Ovary (tissue), 7 donors: ENCODE measurements at regions not wholly inside any gene's neighbourhood (a gene's known extent, or its start where the extent isn't known, plus 50 kb on each side); places are given as distances from the start of the nearest gene placed in this dataset.

ENCODE experiments used
- DNase-seq, 5 donors: peaks; one replicate each; pipeline ENCODE4 v3.0.0-alpha.2; 2019 to 2020
- H3K27ac ChIP-seq, 2 donors: fragments of 200-600 bp; one replicate each; pipeline versions ENCODE4 v1.5.1 to v1.8.0; 2019 to 2022
- H3K27me3 ChIP-seq: fragments of 200-600 bp; one replicate; pipeline ENCODE4 v1.8.0; 2022
- H3K36me3 ChIP-seq: fragments of 200-600 bp; sonication (generic); one replicate; pipeline ENCODE4 v1.5.1; 2019
- H3K4me1 ChIP-seq: one replicate; pipeline ENCODE4 v1.8.1; 2013; ENCODE audit warnings: mild to moderate bottlenecking, moderate library complexity; ENCODE audit not compliant: insufficient read depth
- H3K4me3 ChIP-seq: fragments of 200-600 bp; sonication (generic); one replicate; pipeline ENCODE4 v1.5.1; 2017
- H3K9me3 ChIP-seq, 2 donors: fragments of 200-600 bp in 1 of 2; sonication (generic) in 1 of 2; one replicate each; pipeline versions ENCODE4 v1.5.1 to v1.8.1; 2013 to 2019; ENCODE audit warnings: mild to moderate bottlenecking in 1 of 2, moderate library complexity in 1 of 2
- CTCF ChIP-seq, 3 donors: fragments of 450-650 bp in 2 of 3; fragments of 200-600 bp in 1 of 3; IDR thresholded peaks; one replicate each; pipeline versions ENCODE4 v1.5.1 to v1.8.0; 2016 to 2022; ENCODE audit warnings: antibody characterized with exemption in 3 of 3, mild to moderate bottlenecking in 1 of 3
- EP300 ChIP-seq: sonication (generic); formaldehyde crosslinking; IDR thresholded peaks from one replicate; pipeline ENCODE4 v1.6.1; 2017; ENCODE audit warnings: antibody characterized with exemption
- POLR2A ChIP-seq: fragments of 450-650 bp; IDR thresholded peaks from one replicate; pipeline ENCODE4 v1.6.1; 2017; ENCODE audit warnings: antibody characterized with exemption, mild to moderate bottlenecking, moderate library complexity
- WGBS, 3 donors: extraction: QIAGEN DNeasy Blood & Tissue Kit in 1 of 3; methylation state at CpG; one replicate each; pipeline versions ENCODE4 v1.1.5 to v1.1.7; 2013 to 2017; 5-methylcytosine and 5-hydroxymethylcytosine counted together
- intact Hi-C, 4 donors: fragments of 100-400 bp; cut with DNase I; formaldehyde crosslinking; loops; one replicate each; pipeline versions ENCODE4 v1.11.0 to v1.15.1; 2022 to 2023
- donor health status: DM: no; HTN: no; CAD: no; lungs with moderate emphysema.
- donor health status: DM: no; HTN: no; CAD: no.
- donor health status: Bipolar disorder and iron deficiency.
- donor health status: DM: no; HTN: no; CAD: no.
- donor health status: DM: yes; HTN: yes; CAD: no.

- H3K4me1 ChIP-seq, result peaks cover 8% of the 10 kb centered on the region
- H3K4me3 ChIP-seq, result no peak overlapping the region
- WGBS, 3 donors, result 81 to 95% (median 90%) methylated on average over 3 of the region's 3 CpGs
- H3K36me3 ChIP-seq, result no peaks in the 10 kb centered on the region
- H3K9me3 ChIP-seq, result no peaks in the 10 kb centered on the region
- TF ChIP-seq CTCF (IDR thresholded peaks at IDR 0.05) (no peak), EP300 (no peak), POLR2A (no peak)
- H3K27me3 ChIP-seq, result no peaks in the 10 kb centered on the region
- no peak for DNase-seq
- intact Hi-C loops, result no loop called here
- H3K27ac ChIP-seq, result no peak overlapping the region
These were observed 57.5 kb downstream of the RPL27A start for GRCh38 chr11:8740129-8740528.

GRCh38 chr11:8744423-8744822 lies 61.8 kb downstream of the RPL27A start:
- DNase-seq, result no peak
- 97 to 100% (median 100%) methylated on average over 1 of the region's 1 CpG for WGBS, 3 donors
- no peak for TF ChIP-seq CTCF (IDR thresholded peaks at IDR 0.05)
- no peak for TF ChIP-seq EP300
- no peak for TF ChIP-seq POLR2A
- H3K27me3 ChIP-seq, result no peaks in the 10 kb centered on the region
- intact Hi-C loops, result no loop called here
- H3K27ac ChIP-seq, result no peak overlapping the region
- H3K36me3 ChIP-seq, result no peaks in the 10 kb centered on the region
- no peak overlapping the region for H3K4me3 ChIP-seq
- no peaks in the 10 kb centered on the region for H3K4me1 ChIP-seq
- H3K9me3 ChIP-seq, result no peaks in the 10 kb centered on the region

GRCh38 chr11:8745431-8746253 lies 63.0 kb downstream of the RPL27A start:
- Histone ChIP-seq H3K27me3 (no peaks in the 10 kb centered on the region), H3K4me3 (no peak overlapping the region), H3K27ac (no peak overlapping the region), H3K9me3 (no peaks in the 10 kb centered on the region), H3K4me1 (no peaks in the 10 kb centered on the region), H3K36me3 (no peaks in the 10 kb centered on the region)
- WGBS, 3 donors, result 72 to 81% (median 76%) methylated on average over 6 of the region's 6 CpGs
- DNase-seq, result no peak
- TF ChIP-seq CTCF (IDR thresholded peaks at IDR 0.05) (no peak), EP300 (no peak), POLR2A (no peak)
- intact Hi-C loops, result no loop called here

DNA sequence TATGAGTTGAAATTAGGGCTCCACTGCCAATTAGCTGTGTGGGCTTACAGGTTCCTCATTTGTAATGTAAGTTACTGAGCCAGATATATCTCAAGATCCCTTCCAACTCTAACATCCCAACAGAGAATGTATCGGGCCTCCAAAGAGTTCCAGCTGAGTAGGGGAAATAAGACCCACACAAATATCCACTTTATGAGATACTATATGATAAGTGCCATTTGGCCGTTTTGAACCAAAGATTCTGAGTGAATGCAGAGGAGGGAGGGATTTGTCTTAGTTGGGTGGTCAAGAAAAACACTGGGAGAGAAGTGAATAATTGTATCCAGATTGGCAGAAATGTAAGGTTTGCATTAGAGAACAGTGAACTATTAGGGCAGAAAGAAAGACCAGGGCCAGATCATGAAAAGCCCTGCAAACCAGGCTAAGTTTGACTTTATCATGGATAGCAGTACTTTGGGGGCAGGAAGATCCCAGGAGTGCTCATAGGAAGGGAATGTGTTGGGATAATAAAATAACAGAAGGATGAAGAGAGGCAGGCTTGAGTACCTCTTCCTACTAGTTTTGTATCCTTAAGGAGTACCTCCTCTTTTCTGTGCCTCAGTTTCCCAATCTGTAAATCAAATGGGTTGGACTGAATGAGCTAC lies 63.9 kb downstream of the RPL27A start:
- no peaks in the 10 kb centered on the region for H3K9me3 ChIP-seq
- TF ChIP-seq EP300 (no peak), CTCF (IDR thresholded peaks at IDR 0.05) (no peak)
- DNase-seq, result no peak
- no peaks in the 10 kb centered on the region for H3K27me3 ChIP-seq
- no peaks in the 10 kb centered on the region for H3K4me1 ChIP-seq
- no peak overlapping the region for H3K4me3 ChIP-seq
- intact Hi-C loops, result no loop called here
- H3K36me3 ChIP-seq, result no peaks in the 10 kb centered on the region
- WGBS, 3 donors, result 44 to 56% (median 47%) methylated on average over 2 of the region's 2 CpGs
- H3K27ac ChIP-seq, result no peak overlapping the region
